Hematopoietic multipotent progenitor cell treated with erythropoietin and hydrocortisone succinate and interleukin-3 and kit ligand, for 4 days (in vitro differentiated cells): ENCODE measurements at regions not wholly inside any gene's neighbourhood (a gene's known extent, or its start where the extent isn't known, plus 50 kb on each side); places are given as distances from the start of the nearest gene placed in this dataset.
"Not testable (repeated sequence)": the region's sequence is repeated elsewhere in the genome, so short reads cannot be mapped to it uniquely, and the experiment has no call there.

ENCODE experiments used
- DNase-seq: peaks from one replicate; pipeline ENCODE4 v3.0.0-alpha.2; 2015

GRCh38 chr10:37067576-37067975 is 57.8 kb upstream of the ANKRD30A start:
- DNase-seq: no peak

GRCh38 chr10:37062296-37062695 is 63.1 kb upstream of the ANKRD30A start:
- not testable (repeated sequence) for DNase-seq

DNA sequence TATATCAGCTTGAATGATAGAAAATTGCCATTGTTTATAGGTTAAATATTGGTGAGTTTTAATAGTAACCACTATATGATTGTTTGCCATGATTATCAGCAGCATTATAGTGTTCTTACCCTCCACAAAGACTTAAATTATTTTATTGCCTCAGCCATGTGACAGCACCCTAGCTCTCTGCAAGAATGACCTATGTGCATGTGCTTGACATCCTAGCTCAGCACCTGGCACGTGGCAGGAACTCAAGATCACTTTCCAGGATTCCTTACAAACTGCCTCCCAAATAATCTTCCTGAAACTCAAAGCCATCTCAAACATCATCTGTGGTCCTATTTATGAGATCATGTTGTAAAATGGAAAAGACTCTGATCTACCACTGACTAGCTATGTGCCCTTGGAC is 68.1 kb upstream of the ANKRD30A start:
- no peak for DNase-seq

DNA sequence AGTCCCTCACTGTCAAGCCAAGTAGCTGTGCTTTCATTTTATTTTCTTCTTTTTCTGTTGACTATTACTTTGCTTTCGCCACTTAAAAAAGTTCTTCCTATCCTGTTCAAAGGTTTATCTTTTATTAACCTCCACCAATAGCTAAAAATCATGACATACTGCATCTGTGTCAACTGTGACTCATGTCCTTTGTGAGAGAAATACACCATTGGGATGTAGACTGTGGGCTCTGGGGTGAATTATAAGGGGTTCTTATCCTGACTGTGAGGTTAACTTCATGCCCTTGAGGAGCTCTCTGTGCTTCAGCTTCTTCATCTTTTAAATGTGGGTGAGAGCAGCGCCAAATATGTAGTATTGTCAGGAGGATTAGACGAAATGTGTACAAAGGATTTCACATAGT is 71.9 kb upstream of the ANKRD30A start:
- DNase-seq: no peak

DNA sequence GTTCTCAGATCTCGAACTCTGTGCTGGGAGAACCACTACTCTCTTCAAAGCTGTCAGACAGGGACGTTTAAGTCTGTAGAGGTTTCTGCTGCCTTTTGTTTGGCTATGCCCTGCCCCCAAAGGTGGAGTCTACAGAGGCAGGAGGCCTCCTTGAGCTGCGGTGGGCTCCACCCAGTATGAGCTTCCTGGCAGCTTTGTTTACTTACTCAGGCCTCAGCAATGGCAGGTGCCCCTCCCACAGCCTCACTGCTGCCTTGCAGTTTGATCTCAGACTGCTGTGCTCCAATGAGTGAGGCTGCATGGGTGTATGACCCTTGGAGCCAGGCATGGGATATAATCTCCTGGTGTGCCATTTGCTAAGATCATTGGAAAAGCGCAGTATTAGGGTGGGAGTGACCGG is 75.4 kb upstream of the ANKRD30A start:
- DNase-seq: not testable (repeated sequence)

DNA sequence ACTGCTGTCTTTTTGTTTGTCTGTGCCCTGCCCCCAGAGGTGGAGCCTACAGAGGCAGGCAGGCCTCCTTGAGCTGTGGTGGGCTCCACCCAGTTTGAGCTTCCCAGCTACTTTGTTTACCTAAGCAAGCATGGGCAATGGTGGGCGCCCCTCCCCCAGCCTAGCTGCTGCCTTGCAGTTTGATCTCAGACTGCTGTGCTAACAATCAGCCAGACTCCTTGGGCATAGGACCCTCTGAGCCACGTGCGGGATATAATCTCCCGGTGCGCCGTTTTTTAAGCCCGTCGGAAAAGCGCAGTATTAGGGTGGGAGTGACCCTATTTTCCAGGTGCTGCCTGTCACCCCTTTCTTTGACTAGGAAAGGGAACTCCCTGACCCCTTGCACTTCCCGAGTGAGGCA is 81.1 kb upstream of the ANKRD30A start:
- DNase-seq: not testable (repeated sequence)

- no peak for DNase-seq
Observed at GRCh38 chr10:37035853-37036252, 89.5 kb upstream of the ANKRD30A start.

DNA sequence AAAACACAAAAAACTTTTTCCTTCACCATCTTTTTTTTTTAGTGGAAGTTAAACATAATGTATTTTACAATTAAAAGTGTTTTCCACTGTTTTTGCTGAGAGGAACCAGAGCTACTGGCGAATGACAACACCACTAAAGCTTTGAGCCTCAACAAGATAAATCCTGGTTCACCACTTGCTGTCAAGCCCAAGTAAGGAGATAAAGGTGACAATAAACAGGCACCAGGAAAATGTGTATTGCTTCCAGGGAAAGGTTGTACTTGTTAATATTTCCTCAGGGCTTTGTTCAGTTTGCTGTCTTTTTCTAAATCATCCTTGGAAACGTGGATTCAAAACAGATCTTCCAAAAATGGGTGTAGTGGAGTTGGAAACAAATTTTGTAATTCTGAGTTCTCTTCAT is 109.9 kb upstream of the ANKRD30A start:
- no peak for DNase-seq

- DNase-seq: no peak
Observed at GRCh38 chr10:37010741-37011140, 114.7 kb upstream of the ANKRD30A start.

- DNase-seq: not testable (repeated sequence)
Observed at GRCh38 chr10:37008276-37008675, 117.1 kb upstream of the ANKRD30A start.

DNA sequence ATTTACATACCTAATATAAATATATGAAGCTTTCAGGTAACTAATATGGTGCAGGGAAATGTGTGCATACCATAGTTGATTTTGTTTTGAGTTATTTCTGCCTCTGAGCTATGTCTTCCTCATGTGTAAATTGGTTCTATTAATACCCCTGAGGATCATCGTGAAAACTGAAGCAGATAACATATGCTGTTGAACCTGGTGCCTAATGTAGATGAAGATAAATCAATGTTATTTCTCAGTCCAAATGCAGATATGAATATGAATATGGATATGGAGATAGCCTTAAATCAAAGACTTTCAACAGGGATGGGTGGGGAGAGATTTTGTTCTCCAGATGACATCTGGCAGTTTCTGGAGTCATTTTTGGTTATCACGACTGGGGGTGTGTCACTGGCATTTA is 122.3 kb upstream of the ANKRD30A start:
- DNase-seq: no peak

DNA sequence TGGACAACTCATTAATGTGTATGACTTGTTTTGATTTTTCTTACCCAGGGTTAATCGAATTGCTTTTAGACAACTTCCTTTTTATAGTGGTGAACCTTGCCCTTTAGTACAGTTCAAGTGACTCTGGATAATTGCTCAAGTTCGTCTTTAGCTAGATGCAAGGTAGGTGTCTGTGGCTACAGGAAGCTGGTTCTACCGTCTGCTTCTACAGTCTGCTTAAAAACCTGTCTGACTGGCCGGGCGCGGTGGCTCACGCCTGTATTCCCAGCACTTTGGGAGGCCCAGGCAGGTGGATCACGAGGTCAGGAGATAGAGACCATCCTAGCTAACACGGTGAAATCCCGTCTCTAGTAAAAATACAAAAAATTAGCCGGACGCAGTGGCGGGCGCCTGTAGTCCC is 129.6 kb upstream of the ANKRD30A start:
- not testable (repeated sequence) for DNase-seq

- DNase-seq: no peak
Observed at GRCh38 chr10:36994886-36995285, 130.5 kb upstream of the ANKRD30A start.

- DNase-seq: no peak
Observed at GRCh38 chr10:36989233-36989632, 136.2 kb upstream of the ANKRD30A start.

DNA sequence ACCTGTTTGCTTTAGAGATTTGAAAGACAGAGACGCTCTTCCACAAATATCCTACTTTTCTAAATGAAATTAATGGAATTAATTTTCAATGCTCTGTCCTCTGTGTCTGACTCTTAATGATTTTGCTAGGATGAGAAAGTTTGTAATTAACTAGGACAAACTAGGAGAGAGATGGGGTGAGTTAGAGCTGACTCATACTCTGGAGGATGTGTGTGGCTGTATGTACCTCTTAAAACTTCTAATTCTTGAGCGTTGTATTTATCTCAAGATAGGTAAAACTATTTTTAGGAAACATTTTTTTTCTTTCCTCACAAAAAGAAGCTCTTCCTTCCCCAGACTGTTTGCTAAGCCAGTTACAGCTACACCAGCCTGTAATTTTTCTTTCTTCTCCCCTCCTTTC is 178.8 kb upstream of the ANKRD30A start:
- DNase-seq: no peak

DNA sequence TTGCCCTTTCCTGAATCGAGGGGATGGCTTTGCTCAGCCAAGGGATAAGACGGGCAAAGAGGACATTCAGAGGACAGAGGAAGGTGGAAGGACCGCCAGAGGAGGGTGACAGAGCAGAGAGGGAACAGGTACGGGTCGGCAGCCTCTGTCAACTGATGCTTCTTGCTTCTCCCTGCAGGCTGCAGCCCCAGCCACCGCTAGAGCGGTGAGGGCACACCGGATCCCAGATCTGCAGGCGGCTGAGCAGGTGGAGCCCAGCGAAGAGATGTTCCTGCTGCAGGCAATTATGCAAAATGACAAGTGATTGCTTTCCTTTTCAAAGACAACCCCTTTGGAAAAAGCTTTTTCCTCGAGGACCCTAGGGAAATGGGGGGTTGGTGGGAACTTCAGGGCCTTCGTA is 181.9 kb upstream of the ANKRD30A start:
- no peak for DNase-seq

DNA sequence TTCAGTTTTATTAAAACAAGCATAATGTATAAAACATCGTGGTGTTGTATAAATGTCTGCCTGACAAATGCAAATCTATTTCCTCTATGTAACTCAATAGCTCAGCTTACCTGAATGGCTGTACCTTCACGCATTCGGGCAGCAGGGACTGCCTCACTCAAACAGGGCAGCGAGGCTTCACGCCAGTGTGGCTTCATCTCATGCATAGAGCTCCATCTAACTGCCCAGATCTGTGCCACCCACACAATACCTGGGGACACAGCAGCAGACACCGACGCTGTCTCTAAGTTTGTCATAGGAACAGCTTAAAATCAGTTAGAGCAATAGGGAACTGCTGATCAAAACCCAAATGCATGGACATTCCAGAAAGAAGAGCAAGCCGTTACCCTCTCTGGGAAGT is 182.8 kb upstream of the ANKRD30A start:
- DNase-seq: no peak

GRCh38 chr10:36903040-36903439 is 222.4 kb upstream of the ANKRD30A start:
- DNase-seq: no peak

GRCh38 chr10:36899652-36900051 is 225.7 kb upstream of the ANKRD30A start:
- DNase-seq: no peak

DNA sequence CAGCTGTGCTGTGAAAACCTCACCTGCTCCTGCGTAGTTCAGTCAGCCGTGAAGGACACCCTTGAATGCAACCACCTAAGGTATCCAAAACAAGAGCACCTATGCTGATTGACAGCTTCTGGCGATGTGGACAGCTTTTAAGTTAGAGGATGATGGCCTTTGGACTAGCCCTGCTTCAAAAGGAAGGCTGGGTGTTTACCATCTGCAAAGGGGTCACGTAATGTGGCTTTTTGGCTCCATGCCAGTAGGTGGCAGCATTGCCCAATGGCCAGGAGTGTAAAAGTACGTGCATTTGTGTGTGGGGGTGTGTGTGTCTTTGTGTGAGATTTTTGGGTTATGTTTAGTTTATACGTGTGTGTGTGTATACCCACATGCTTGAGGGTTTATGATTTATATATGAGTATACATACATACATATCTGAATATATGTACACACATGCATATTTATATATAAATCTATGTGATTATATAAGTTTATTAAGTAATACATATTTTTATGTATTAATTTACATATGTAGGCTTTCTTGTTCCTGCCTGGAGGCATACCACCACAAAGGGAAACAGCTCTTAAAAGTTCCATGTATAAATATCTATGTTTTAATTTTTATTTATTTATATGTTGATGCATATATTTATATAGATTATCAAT is 236.3 kb upstream of the ANKRD30A start:
- DNase-seq: peak; percentile 75

GRCh38 chr10:36886303-36886891 is 239.0 kb upstream of the ANKRD30A start:
- no peak for DNase-seq

DNA sequence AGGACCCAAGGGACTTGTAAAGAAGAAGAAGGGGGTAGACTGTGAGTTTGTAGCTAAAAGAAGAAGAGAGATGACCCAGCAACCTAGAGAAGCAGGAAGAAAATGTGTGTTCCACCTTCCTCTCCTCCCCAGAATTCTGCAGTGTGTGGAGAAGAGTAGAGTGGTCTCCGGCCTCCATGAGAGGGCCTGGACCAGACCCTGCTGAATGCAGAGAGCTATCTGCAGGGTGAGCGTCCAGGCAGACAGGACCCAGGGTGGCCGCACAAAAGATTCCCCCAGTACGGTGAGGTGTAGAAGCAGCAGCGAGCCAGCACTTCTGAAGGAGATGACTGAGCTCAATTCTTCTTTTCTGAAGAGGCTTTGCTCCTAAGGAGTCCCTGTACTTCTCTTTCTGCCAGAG is 239.7 kb upstream of the ANKRD30A start:
- no peak for DNase-seq

GRCh38 chr10:36882781-36883180 is 242.6 kb upstream of the ANKRD30A start:
- no peak for DNase-seq

DNA sequence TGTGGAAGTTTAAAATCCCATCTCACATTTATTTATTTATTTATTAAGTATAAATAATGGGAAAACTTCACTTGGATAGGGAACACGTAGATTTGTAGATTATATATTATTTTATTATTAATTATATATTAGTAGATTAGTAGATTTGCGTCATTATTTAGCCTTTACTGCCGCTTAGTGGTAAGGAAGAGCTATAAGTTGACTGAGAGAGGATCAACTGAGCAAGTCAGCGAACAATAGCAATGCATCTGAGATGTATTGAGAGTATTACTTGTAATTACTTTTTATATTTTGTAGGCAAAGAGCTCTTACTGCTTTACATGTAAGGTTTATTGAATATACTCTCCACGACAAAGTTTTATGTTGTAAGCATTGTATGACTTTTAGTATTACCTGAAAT is 244.5 kb upstream of the ANKRD30A start:
- peak; percentile 51 for DNase-seq
